Neural cell (in vitro differentiated cells): ENCODE measurements at regions not wholly inside any gene's neighbourhood (a gene's known extent, or its start where the extent isn't known, plus 50 kb on each side); places are given as distances from the start of the nearest gene placed in this dataset.

Experiments used
- H2AFZ ChIP-seq: fragments of 200-600, 300-800 bp; sonication (generic), shearing (Covaris generic); 2 replicates; pipeline ENCODE4 v1.6.0; 2014; ENCODE audit warnings: low read depth, mild to moderate bottlenecking, antibody characterized with exemption, low read length, moderate library complexity
- H3F3A ChIP-seq: fragments of 200-600 bp; shearing (Covaris generic); 2 replicates; pipeline ENCODE4 v1.6.1; 2016; ENCODE audit warnings: mild to moderate bottlenecking, moderate library complexity, mixed read lengths, antibody characterized with exemption, low read length; ENCODE audit not compliant: insufficient read depth, poor library complexity, severe bottlenecking
- H3K27ac ChIP-seq: fragments of 200-600, 300-800 bp; sonication (generic), shearing (Covaris generic); 2 replicates; pipeline ENCODE4 v1.5.1; 2014; ENCODE audit warnings: mild to moderate bottlenecking, low read length, moderate library complexity
- H3K27me3 ChIP-seq: fragments of 300-800, 200-600 bp; sonication (generic), shearing (Covaris generic); 2 replicates; pipeline ENCODE4 v1.6.0; 2014; ENCODE audit warnings: mild to moderate bottlenecking, low read depth, low read length, moderate library complexity; ENCODE audit not compliant: insufficient read depth
- H3K36me3 ChIP-seq: fragments of 300-800, 200-600 bp; sonication (generic), shearing (Covaris generic); 2 replicates; pipeline ENCODE4 v1.5.1; 2014; ENCODE audit warnings: mild to moderate bottlenecking, antibody characterized with exemption, low read length, moderate library complexity; ENCODE audit not compliant: insufficient read depth
- H3K4me2 ChIP-seq: fragments of 300-800, 200-600 bp; sonication (generic), shearing (Covaris generic); 2 replicates; pipeline ENCODE4 v1.6.0; 2014; ENCODE audit warnings: mild to moderate bottlenecking, low read length
- H3K4me3 ChIP-seq: fragments of 300-800, 200-600 bp; sonication (generic), shearing (Covaris generic); 2 replicates; pipeline ENCODE4 v1.5.1; 2014; ENCODE audit warnings: mild to moderate bottlenecking, low read length, moderate library complexity
- H3K79me2 ChIP-seq: fragments of 200-600 bp; shearing (Covaris generic); replicated peaks from 2 replicates; pipeline ENCODE4 v1.6.0; 2014; ENCODE audit warnings: mild to moderate bottlenecking, low read length, moderate library complexity; ENCODE audit not compliant: insufficient read depth
- H3K9ac ChIP-seq: fragments of 300-800, 200-600 bp; sonication (generic), shearing (Covaris generic); 2 replicates; pipeline ENCODE4 v1.6.1; 2016; ENCODE audit warnings: mild to moderate bottlenecking, low read length, mixed read lengths
- H3K9me2 ChIP-seq: fragments of 200-600 bp; shearing (Covaris generic); 2 replicates; pipeline ENCODE4 v1.6.1; 2016; ENCODE audit warnings: mild to moderate bottlenecking, low read length, mixed read lengths; ENCODE audit not compliant: insufficient read depth
- H3K9me3 ChIP-seq: fragments of 200-600, 300-800 bp; sonication (generic), shearing (Covaris generic); 2 replicates; pipeline ENCODE4 v1.6.1; 2016; ENCODE audit warnings: mild to moderate bottlenecking, mixed run types, low read length, moderate library complexity, mixed read lengths
- H4K20me1 ChIP-seq: fragments of 200-600 bp; shearing (Covaris generic); 2 replicates; pipeline ENCODE4 v1.6.1; 2016; ENCODE audit warnings: mild to moderate bottlenecking, mixed run types; ENCODE audit not compliant: insufficient read depth
- EP300 ChIP-seq: fragments of 450-650 bp; conservative IDR thresholded peaks from 2 replicates; pipeline ENCODE4 v1.6.1; 2014; ENCODE audit warnings: antibody characterized with exemption, mild to moderate bottlenecking, moderate library complexity; ENCODE audit not compliant: poor library complexity, severe bottlenecking
- EZH2 ChIP-seq: fragments of 200-600, 300-800 bp; shearing (Covaris generic), sonication (generic); IDR thresholded peaks from 2 replicates; pipeline ENCODE4 v1.6.1; 2014; ENCODE audit warnings: antibody characterized with exemption, low read length, borderline replicate concordance, mild to moderate bottlenecking; ENCODE audit not compliant: insufficient read depth, poor library complexity, severe bottlenecking
- MXI1 ChIP-seq: fragments of 450-650 bp; conservative IDR thresholded peaks from 2 replicates; pipeline ENCODE4 v1.6.1; 2014; ENCODE audit warnings: antibody characterized with exemption, mild to moderate bottlenecking; ENCODE audit not compliant: poor library complexity, severe bottlenecking
- POLR2AphosphoS5 ChIP-seq: IDR thresholded peaks from 2 replicates; pipeline ENCODE4 v1.6.1; 2012
- RAD21 ChIP-seq: fragments of 450-650 bp; conservative IDR thresholded peaks from 2 replicates; pipeline ENCODE4 v1.6.1; 2014; ENCODE audit warnings: antibody characterized with exemption, mild to moderate bottlenecking, moderate library complexity
- SMC3 ChIP-seq: fragments of 450-650 bp; conservative IDR thresholded peaks from 2 replicates; pipeline ENCODE4 v1.6.1; 2014; ENCODE audit warnings: antibody characterized with exemption, mild to moderate bottlenecking, moderate library complexity; ENCODE audit not compliant: poor library complexity
- TAF1 ChIP-seq: IDR thresholded peaks from 2 replicates; pipeline ENCODE4 v1.6.1; 2012; ENCODE audit warnings: low read depth
- TF ChIP-seq, protein P1 (sequence below): fragments of 450-650 bp; IDR thresholded peaks from 2 replicates; pipeline ENCODE4 v1.5.1; 2014; ENCODE audit warnings: antibody characterized with exemption, mild to moderate bottlenecking, moderate library complexity; ENCODE audit not compliant: poor library complexity, severe bottlenecking
- TF ChIP-seq, protein P2 (sequence below): IDR thresholded peaks from 2 replicates; pipeline ENCODE4 v1.6.1; 2012; ENCODE audit warnings: borderline replicate concordance

DNA sequence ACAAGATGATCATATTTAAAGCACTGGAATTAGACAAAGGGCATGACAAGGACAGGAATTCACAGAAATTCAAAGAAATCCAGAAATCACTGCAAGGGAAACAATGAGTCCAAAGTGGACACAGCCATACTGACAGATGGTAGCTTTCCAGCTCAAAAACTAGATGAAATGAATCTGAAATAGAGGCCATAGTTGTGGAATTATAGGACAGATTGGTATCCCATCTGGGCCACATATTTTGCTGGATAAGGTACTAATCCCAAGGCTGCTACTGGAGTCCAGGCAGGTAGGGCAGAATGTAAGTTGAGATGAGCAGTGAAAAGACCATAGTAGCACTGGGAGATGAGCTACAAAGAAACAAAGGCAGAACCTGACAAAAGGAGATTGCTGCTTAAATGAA is 258.3 kb upstream of the ANO3 start:
- Histone ChIP-seq H3K4me2 (no peak overlapping the region), H3K9ac (no peak overlapping the region), H3K36me3 (no peaks in the 10 kb centered on the region), H2AFZ (no peak overlapping the region), H3K9me2 (no peaks in the 10 kb centered on the region), H3K4me3 (no peak overlapping the region), H3F3A (no peaks in the 10 kb centered on the region), H3K9me3 (no peaks in the 10 kb centered on the region), H3K79me2 (no peaks in the 10 kb centered on the region), H4K20me1 (no peaks in the 10 kb centered on the region), H3K27ac (peak overlapping the region; percentile 78), H3K27me3 (no peaks in the 10 kb centered on the region)
- TF ChIP-seq SMC3 (no peak), POLR2AphosphoS5 (no peak), EP300 (no peak), RAD21 (no peak), TAF1 (no peak), EZH2 (no peak), MXI1 (no peak)
- TF ChIP-seq, protein P1, sequence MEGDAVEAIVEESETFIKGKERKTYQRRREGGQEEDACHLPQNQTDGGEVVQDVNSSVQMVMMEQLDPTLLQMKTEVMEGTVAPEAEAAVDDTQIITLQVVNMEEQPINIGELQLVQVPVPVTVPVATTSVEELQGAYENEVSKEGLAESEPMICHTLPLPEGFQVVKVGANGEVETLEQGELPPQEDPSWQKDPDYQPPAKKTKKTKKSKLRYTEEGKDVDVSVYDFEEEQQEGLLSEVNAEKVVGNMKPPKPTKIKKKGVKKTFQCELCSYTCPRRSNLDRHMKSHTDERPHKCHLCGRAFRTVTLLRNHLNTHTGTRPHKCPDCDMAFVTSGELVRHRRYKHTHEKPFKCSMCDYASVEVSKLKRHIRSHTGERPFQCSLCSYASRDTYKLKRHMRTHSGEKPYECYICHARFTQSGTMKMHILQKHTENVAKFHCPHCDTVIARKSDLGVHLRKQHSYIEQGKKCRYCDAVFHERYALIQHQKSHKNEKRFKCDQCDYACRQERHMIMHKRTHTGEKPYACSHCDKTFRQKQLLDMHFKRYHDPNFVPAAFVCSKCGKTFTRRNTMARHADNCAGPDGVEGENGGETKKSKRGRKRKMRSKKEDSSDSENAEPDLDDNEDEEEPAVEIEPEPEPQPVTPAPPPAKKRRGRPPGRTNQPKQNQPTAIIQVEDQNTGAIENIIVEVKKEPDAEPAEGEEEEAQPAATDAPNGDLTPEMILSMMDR = no peak
- TF ChIP-seq, protein P2, sequence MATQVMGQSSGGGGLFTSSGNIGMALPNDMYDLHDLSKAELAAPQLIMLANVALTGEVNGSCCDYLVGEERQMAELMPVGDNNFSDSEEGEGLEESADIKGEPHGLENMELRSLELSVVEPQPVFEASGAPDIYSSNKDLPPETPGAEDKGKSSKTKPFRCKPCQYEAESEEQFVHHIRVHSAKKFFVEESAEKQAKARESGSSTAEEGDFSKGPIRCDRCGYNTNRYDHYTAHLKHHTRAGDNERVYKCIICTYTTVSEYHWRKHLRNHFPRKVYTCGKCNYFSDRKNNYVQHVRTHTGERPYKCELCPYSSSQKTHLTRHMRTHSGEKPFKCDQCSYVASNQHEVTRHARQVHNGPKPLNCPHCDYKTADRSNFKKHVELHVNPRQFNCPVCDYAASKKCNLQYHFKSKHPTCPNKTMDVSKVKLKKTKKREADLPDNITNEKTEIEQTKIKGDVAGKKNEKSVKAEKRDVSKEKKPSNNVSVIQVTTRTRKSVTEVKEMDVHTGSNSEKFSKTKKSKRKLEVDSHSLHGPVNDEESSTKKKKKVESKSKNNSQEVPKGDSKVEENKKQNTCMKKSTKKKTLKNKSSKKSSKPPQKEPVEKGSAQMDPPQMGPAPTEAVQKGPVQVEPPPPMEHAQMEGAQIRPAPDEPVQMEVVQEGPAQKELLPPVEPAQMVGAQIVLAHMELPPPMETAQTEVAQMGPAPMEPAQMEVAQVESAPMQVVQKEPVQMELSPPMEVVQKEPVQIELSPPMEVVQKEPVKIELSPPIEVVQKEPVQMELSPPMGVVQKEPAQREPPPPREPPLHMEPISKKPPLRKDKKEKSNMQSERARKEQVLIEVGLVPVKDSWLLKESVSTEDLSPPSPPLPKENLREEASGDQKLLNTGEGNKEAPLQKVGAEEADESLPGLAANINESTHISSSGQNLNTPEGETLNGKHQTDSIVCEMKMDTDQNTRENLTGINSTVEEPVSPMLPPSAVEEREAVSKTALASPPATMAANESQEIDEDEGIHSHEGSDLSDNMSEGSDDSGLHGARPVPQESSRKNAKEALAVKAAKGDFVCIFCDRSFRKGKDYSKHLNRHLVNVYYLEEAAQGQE = no peak

DNA sequence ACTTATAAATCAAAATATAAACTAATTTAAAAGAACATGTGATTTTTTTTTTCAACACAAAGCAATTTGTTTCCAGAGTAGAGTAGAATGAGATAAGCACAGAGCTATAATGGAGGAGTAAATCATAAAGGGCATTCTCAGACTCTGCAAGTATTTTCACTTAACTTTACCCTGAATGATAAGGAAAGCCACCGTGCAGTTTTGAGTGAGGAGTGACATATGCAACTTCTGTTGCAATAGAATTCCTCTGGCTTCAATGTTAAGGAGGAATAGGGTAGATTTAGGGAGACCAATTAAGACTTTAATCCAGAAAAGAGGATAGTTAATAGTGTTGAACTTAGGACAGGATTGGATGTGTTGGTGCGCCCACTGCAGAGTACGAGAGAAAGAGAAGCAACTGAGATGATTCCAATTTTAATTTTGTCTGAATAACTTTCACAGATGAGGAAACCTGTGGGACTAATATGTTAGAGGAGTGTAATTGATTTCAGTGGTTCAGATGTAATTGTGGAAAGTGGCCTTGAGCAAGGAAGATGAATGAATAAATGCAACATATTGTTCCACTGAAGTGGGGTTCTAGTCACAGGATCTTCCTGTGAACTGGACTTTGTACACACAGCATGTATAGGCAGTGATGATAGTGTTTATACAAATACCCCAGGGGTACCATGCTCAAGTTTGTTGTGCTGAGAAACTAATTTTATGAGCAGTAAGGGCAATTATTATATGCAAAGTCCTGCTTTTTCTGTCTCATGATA is 255.5 kb upstream of the ANO3 start:
- Histone ChIP-seq H3K27ac (no peak overlapping the region), H3K4me2 (no peak overlapping the region), H3K27me3 (no peaks in the 10 kb centered on the region), H3K36me3 (no peaks in the 10 kb centered on the region), H4K20me1 (no peaks in the 10 kb centered on the region), H3F3A (no peaks in the 10 kb centered on the region), H3K9me3 (no peaks in the 10 kb centered on the region), H3K9ac (no peak overlapping the region), H2AFZ (no peak overlapping the region), H3K4me3 (no peak overlapping the region), H3K9me2 (no peaks in the 10 kb centered on the region), H3K79me2 (no peaks in the 10 kb centered on the region)
- TF ChIP-seq EZH2 = no peak
- no peak for TF ChIP-seq EP300
- no peak for TF ChIP-seq MXI1
- no peak for TF ChIP-seq POLR2AphosphoS5
- no peak for TF ChIP-seq SMC3
- TF ChIP-seq RAD21 = no peak
- no peak for TF ChIP-seq TAF1
- TF ChIP-seq, protein P2 = no peak
